Panc1 (cell line): ENCODE measurements at regions not wholly inside any gene's neighbourhood (a gene's known extent, or its start where the extent isn't known, plus 50 kb on each side); places are given as distances from the start of the nearest gene placed in this dataset.

Experiments used
- SIN3A ChIP-seq: IDR thresholded peaks from 2 replicates; pipeline ENCODE4 v1.6.1; 2012; ENCODE audit warnings: low read depth, mild to moderate bottlenecking, low read length, moderate library complexity, borderline replicate concordance; ENCODE audit not compliant: insufficient read depth
- TF ChIP-seq, protein P1 (sequence below): fragments of 450-650 bp; IDR thresholded peaks from 2 replicates; pipeline ENCODE4 v1.5.1; 2017; ENCODE audit warnings: mild to moderate bottlenecking
- TF ChIP-seq, protein P2 (sequence below), 2 experiments: IDR thresholded peaks; 2 replicates each; pipeline ENCODE4 v1.6.1; 2011 to 2012; ENCODE audit warnings: low read depth in 2 of 2, control low read depth in 1 of 2, low read length in 1 of 2, mild to moderate bottlenecking in 1 of 2, moderate library complexity in 1 of 2; ENCODE audit not compliant: insufficient read depth in 1 of 2

DNA sequence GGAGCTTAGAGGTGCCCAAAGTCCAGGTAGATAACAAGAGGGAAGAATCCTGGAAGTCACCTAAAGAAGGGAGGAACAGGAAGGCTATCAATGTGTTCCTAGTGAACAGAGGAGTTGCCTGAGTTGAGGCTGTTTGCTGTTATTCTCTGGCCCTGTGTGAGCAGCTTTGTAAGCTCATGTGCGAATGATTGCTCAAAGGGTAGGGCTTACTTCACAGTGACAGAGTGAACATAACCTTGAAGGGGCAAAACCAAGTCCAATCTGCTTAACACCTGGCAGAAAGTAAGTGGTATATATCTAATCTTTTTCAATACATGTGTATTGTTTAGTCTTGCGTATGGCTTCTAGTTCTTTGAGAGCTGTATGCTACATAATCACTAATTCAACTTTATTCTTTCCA lies 1153.6 kb downstream of the TUSC7 start:
- TF ChIP-seq, protein P1, sequence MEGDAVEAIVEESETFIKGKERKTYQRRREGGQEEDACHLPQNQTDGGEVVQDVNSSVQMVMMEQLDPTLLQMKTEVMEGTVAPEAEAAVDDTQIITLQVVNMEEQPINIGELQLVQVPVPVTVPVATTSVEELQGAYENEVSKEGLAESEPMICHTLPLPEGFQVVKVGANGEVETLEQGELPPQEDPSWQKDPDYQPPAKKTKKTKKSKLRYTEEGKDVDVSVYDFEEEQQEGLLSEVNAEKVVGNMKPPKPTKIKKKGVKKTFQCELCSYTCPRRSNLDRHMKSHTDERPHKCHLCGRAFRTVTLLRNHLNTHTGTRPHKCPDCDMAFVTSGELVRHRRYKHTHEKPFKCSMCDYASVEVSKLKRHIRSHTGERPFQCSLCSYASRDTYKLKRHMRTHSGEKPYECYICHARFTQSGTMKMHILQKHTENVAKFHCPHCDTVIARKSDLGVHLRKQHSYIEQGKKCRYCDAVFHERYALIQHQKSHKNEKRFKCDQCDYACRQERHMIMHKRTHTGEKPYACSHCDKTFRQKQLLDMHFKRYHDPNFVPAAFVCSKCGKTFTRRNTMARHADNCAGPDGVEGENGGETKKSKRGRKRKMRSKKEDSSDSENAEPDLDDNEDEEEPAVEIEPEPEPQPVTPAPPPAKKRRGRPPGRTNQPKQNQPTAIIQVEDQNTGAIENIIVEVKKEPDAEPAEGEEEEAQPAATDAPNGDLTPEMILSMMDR: no peak
- TF ChIP-seq SIN3A: no peak
- TF ChIP-seq, protein P2, sequence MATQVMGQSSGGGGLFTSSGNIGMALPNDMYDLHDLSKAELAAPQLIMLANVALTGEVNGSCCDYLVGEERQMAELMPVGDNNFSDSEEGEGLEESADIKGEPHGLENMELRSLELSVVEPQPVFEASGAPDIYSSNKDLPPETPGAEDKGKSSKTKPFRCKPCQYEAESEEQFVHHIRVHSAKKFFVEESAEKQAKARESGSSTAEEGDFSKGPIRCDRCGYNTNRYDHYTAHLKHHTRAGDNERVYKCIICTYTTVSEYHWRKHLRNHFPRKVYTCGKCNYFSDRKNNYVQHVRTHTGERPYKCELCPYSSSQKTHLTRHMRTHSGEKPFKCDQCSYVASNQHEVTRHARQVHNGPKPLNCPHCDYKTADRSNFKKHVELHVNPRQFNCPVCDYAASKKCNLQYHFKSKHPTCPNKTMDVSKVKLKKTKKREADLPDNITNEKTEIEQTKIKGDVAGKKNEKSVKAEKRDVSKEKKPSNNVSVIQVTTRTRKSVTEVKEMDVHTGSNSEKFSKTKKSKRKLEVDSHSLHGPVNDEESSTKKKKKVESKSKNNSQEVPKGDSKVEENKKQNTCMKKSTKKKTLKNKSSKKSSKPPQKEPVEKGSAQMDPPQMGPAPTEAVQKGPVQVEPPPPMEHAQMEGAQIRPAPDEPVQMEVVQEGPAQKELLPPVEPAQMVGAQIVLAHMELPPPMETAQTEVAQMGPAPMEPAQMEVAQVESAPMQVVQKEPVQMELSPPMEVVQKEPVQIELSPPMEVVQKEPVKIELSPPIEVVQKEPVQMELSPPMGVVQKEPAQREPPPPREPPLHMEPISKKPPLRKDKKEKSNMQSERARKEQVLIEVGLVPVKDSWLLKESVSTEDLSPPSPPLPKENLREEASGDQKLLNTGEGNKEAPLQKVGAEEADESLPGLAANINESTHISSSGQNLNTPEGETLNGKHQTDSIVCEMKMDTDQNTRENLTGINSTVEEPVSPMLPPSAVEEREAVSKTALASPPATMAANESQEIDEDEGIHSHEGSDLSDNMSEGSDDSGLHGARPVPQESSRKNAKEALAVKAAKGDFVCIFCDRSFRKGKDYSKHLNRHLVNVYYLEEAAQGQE (IDR thresholded peaks at IDR 0.05; ENCODE audit: insufficient read depth in 1 of 2, low read depth in 2 of 2, low read length in 1 of 2): no peak
